Coronary artery (tissue), 2 donors: ENCODE measurements at regions not wholly inside any gene's neighbourhood (a gene's known extent, or its start where the extent isn't known, plus 50 kb on each side); places are given as distances from the start of the nearest gene placed in this dataset.

ENCODE experiments used
- DNase-seq: peaks from one replicate; pipeline ENCODE4 v3.0.0-alpha.2; 2017; ENCODE audit warnings: low spot score
- H3K27ac ChIP-seq, 2 donors: fragments of 200-600 bp; sonication (generic); one replicate each; pipeline ENCODE4 v1.5.1; 2016 to 2019
- H3K4me3 ChIP-seq: fragments of 200-600 bp; sonication (generic); 2 replicates; pipeline ENCODE4 v1.5.1; 2016; ENCODE audit warnings: mild to moderate bottlenecking, moderate library complexity
- TF ChIP-seq, protein P1 (sequence below): fragments of 200-600 bp; sonication (generic); IDR thresholded peaks from one replicate; pipeline ENCODE4 v1.5.1; 2019; ENCODE audit warnings: antibody characterized with exemption

GRCh38 chr1:30129421-30130055 lies 593.8 kb downstream of the MATN1 start:
- no peak overlapping the region for H3K4me3 ChIP-seq
- DNase-seq = no peak
- H3K27ac ChIP-seq = no peak overlapping the region
- TF ChIP-seq, protein P1, sequence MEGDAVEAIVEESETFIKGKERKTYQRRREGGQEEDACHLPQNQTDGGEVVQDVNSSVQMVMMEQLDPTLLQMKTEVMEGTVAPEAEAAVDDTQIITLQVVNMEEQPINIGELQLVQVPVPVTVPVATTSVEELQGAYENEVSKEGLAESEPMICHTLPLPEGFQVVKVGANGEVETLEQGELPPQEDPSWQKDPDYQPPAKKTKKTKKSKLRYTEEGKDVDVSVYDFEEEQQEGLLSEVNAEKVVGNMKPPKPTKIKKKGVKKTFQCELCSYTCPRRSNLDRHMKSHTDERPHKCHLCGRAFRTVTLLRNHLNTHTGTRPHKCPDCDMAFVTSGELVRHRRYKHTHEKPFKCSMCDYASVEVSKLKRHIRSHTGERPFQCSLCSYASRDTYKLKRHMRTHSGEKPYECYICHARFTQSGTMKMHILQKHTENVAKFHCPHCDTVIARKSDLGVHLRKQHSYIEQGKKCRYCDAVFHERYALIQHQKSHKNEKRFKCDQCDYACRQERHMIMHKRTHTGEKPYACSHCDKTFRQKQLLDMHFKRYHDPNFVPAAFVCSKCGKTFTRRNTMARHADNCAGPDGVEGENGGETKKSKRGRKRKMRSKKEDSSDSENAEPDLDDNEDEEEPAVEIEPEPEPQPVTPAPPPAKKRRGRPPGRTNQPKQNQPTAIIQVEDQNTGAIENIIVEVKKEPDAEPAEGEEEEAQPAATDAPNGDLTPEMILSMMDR = no peak

DNA sequence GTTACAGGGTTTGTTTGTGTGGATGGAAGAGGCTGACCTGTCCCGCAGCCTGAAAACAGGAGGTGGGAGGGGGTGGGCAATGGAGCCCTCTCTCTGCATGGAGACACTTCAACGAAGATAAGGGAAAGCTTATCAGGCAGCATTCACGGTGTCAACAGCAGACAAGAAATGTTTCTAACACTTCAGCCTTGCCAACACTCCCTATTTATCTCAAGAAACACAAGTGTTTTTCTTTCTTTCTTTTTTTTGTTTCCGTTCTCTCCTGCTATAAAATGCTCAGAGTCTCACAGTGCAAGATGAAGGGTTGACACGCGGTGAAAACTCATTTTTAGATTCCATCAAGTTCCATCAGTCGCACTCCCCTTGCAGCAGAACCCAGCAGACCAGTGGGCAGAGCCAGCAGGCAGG lies 594.4 kb downstream of the MATN1 start:
- DNase-seq = no peak
- TF ChIP-seq, protein P1 = no peak
- H3K27ac ChIP-seq = no peak overlapping the region
- no peak overlapping the region for H3K4me3 ChIP-seq

GRCh38 chr1:30126848-30127247 lies 596.5 kb downstream of the MATN1 start:
- Histone ChIP-seq H3K27ac (no peak overlapping the region), H3K4me3 (no peak overlapping the region)
- TF ChIP-seq, protein P1 = no peak
- no peak for DNase-seq

DNA sequence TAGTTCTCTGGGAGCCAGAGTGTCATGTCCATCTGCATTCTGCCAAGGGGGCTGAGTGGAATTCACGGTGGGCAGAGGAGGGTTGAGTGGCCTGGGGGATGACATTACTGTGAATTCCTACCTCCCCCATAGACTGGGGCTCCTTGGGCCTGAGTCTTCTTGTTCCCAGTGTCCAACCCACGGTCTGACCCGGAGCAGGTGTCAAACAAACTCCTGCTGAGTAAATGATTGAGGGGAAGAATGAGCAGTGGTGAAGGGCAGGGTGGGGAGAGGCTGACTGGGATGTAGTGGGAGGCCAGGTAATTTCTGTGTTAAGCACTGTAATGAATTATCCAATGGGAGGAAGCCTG lies 597.6 kb downstream of the MATN1 start:
- no peak for DNase-seq
- no peak overlapping the region for H3K4me3 ChIP-seq
- TF ChIP-seq, protein P1 = no peak
- no peak overlapping the region for H3K27ac ChIP-seq

- Histone ChIP-seq H3K4me3 (no peak overlapping the region), H3K27ac (no peak overlapping the region)
- TF ChIP-seq, protein P1 = no peak
- DNase-seq = no peak
Observed at GRCh38 chr1:30125021-30125820, 598.2 kb downstream of the MATN1 start.

GRCh38 chr1:30123896-30124295 lies 599.5 kb downstream of the MATN1 start:
- no peak overlapping the region for H3K27ac ChIP-seq
- TF ChIP-seq, protein P1 = no peak
- no peak overlapping the region for H3K4me3 ChIP-seq
- DNase-seq = no peak

DNA sequence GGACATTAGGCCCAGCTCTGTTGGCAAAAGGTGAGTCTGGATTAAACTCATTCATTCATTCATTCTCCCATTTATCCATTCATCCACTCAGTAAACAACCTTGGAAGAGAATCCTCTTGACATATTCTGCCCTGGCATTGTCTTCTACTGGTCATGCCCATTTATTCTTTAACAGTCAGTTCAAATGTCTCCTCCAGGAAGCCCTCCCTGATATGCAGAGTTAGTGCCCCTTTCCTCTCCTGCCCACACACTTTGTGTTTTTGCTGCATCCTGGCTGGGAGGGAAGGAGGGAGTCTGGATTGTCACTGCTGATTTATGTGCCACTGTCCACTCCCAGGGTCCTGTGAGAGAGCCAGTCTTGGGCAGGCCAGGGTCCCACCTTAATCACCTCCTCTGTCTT lies 600.3 kb downstream of the MATN1 start:
- TF ChIP-seq, protein P1 = no peak
- Histone ChIP-seq H3K4me3 (no peak overlapping the region), H3K27ac (no peak overlapping the region)
- DNase-seq = no peak
